Suppressor macrophage (primary cell): ENCODE measurements at regions not wholly inside any gene's neighbourhood (a gene's known extent, or its start where the extent isn't known, plus 50 kb on each side); places are given as distances from the start of the nearest gene placed in this dataset.
"Not testable (repeated sequence)": the region's sequence is repeated elsewhere in the genome, so short reads cannot be mapped to it uniquely, and the experiment has no call there.

Source experiments
- DNase-seq, 4 experiments: peaks; one replicate each; pipeline ENCODE4 v3.0.0-alpha.2; 2020 to 2022

- no peak for DNase-seq
Observed at GRCh38 chr4:138487670-138488069, 245.5 kb upstream of the SLC7A11 start.

DNA sequence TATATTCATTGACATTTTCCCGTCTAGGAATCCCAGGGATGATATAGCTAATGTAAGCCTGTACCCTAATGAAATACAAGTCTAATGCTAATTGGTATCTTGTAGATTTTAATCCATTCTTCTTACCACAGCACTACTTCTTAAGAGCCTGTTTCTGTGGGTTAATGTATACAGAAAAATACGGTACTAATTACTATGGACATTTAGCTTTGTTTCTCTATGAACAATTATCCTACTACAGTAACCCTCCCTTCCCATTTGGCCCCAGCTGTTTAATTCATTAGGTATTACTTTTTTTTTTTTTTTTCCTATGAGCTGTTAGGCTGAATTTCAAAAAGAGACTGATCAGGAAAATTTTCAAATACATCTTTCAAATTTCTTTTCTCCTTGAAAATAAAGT lies 245.1 kb upstream of the SLC7A11 start:
- no peak for DNase-seq

- no peak for DNase-seq
Observed at GRCh38 chr4:138485498-138485897, 243.3 kb upstream of the SLC7A11 start.

- no peak for DNase-seq
Observed at GRCh38 chr4:138475116-138475515, 233.0 kb upstream of the SLC7A11 start.

- DNase-seq = no peak
Observed at GRCh38 chr4:138473339-138473738, 231.2 kb upstream of the SLC7A11 start.

GRCh38 chr4:138460477-138461414 lies 218.6 kb upstream of the SLC7A11 start:
- no peak for DNase-seq

DNA sequence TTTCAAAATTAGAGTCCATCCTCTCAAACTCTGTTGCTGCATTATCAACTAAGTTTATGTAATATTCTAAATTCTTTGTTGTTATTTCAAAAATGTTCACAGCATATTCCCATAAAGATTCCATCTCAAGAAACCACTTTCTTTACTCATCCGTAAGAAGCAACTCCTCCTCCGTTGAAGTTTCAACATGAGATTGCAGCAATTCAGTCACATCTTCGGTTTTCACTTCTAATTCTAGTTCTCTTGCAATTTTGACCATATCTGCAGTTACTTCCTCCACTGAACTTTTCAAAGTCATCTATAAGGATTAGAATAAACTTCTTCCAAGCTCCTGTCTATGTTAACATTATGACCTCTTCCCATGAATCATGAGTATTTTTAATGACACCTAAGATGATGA lies 216.6 kb upstream of the SLC7A11 start:
- peak; percentile 11 to 68 (median 43) for DNase-seq

GRCh38 chr4:138456349-138456748 lies 214.2 kb upstream of the SLC7A11 start:
- not testable (repeated sequence) for DNase-seq

DNA sequence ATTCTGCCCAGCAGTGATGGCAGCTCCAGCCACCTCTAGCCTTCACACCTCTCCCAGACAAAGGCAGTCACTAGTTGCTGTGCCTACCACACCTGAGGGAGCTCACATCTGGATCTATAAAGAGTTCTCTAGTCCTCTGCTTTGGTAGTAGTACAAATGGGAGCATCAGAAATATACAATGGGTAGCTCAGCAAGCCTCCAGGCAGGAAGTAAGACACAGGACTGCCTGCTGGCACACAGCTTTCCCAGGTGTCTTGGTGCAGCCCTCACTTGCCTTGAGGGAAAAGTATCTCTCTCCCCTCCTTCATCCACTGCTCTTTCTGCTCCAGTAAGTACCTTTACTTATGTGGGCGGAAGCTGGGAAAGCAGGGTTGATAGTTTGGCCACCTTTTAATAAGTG lies 212.9 kb upstream of the SLC7A11 start:
- DNase-seq = no peak

- DNase-seq = peak; percentile 43 to 86 (median 62)
Observed at GRCh38 chr4:138452826-138453225, 210.7 kb upstream of the SLC7A11 start.

DNA sequence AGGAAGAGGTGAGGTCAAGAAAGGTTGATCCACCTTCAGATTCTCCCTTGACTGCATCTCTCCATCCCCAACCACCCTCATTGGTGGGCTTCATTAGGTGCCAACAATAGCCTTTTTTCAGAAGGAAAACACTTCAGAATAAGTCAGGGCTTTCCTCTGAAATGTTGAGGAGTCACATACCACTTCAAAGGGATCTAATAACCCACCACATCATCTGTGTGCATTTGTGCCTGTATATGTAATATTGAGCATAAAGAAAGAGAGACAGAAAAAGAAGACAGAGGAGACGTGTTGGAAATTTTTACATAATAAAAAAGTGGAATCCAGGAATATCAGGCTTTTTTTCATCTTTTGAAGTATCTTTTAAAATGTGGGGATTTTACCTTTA lies 209.1 kb upstream of the SLC7A11 start:
- DNase-seq = no peak

DNA sequence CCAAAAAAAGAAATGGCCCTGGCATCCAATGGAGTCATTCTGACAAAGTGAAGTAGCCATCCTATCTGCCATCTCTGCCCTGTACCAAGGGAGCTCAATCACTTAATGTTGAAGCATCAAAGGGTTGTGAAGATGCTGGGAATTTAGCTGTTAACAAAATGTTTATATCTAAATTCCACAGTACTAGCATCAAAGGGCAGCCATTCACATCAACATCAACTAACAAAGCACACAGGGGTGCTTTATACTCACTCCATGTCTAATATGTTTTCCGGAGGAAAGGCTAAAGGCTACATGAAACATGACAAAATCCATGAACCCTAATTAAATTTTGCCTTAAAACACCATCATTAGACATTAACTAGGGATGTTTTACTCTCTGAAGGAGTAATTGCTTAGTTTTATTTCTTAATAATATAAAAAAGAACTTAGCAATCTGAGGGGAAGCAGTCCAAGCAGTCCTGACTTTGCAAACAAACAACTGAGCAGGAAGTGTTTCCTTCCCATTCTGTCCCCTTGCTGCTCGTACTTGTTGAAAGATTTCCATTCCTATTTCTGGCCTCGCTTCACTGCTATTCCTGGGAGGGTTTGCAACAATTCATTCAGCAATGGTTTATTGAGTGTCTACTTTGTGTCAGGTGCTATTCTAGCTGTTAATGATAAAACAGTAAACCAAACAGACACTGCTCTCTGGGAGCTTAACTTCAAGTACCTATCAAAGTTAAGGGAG lies 208.6 kb upstream of the SLC7A11 start:
- peak in 3 of 4 experiments; percentile 22 to 48 (median 22) for DNase-seq

GRCh38 chr4:138449938-138450337 lies 207.8 kb upstream of the SLC7A11 start:
- peak in 1 of 4 experiments; percentile 8 for DNase-seq

- DNase-seq = no peak
Observed at GRCh38 chr4:138448169-138448568, 206.0 kb upstream of the SLC7A11 start.

DNA sequence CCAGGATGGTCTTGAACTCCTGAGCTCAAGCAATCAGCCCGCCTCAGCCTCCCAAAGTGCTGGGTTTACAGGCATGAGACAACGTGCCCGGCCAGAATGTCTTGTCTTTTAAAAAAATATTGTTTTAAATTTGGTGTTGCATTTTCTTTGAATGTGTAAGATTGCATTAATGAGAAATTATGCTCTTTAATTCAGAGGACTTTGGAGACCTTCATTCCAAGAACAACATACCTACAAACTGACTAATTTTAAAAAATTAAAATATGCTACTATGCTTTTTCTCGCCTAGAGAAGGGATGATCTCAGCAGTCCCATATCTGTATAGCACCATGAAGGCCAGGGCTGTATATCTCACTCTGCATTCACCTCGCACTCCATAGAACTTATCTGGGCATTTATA lies 204.3 kb upstream of the SLC7A11 start:
- no peak for DNase-seq

DNA sequence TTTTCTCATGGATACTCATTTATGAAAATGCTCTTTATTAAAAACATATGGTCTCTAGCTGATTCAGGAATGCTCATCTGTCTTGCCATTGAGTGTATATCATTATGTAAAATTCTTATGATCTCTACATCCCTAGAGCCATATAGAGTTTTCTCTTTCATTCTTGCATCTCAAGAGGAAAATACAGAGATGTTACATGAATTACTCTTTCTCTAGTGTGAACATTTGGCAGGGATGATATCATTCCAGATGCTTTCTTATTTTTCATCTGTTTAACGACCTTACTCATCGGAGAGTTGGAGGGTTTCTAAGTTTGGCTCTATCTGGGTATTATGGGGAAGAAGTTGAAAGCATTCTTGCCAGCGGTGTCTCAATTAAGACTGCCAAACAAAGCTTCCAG lies 202.9 kb upstream of the SLC7A11 start:
- DNase-seq = no peak

DNA sequence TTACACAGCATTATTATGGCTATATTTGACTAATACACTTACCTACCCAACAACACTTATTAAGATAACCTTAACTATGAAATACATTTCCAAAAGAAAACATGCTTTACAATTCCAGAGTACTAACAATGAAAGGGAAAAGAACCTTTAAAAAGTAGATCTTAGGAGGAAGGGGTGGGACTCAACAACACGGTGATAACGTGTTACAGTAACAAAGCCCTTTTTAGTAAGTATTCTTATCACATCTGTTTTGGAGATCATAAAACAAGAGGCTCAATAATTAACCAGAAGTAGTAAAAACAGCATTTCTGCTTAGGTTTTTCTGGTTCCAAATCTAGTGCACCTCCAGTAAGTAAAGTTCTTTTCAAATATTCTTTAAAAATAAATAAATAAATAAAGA lies 202.1 kb upstream of the SLC7A11 start:
- no peak for DNase-seq

GRCh38 chr4:138439143-138439581 lies 197.0 kb upstream of the SLC7A11 start:
- DNase-seq = no peak

- no peak for DNase-seq
Observed at GRCh38 chr4:138438608-138439007, 196.5 kb upstream of the SLC7A11 start.

GRCh38 chr4:138437263-138437851 lies 195.2 kb upstream of the SLC7A11 start:
- DNase-seq = no peak

DNA sequence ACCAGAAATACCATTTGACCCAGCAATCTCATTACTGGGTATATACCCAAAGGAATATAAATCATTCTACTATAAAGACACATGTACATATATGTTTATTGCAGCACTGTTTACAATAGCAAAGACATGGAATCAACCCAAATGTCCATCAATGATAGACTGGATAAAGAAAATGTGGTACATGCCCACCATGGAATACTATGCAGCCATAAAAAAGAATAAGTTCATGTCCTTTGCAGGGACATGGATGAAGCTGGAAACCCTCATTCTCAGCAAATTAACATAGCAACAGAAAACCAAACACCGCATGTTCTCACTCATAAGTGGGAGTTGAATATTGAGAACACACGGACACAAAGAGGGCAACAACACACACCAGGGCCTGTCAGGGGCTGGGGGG lies 193.6 kb upstream of the SLC7A11 start:
- DNase-seq = not testable (repeated sequence)

- DNase-seq = not testable (repeated sequence)
Observed at GRCh38 chr4:138435046-138435445, 192.9 kb upstream of the SLC7A11 start.

DNA sequence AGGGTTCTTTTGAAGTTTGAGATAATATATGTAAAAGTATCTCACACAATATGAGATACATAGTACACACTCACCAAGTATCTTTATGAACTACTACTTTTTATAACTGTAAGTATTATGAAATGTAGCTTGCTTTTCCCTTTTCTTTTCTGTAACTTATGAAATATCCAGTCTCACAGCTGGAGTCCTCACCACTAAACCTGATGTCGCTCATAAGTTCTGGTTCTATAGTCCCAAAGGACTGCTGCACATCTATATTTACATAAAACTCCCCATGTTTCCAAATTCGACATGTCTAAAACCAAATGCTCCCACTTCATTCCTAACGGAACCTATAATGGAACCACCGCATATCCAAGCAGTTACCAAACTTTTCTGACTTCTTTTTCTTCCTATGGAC lies 186.5 kb upstream of the SLC7A11 start:
- no peak for DNase-seq
